Liver (tissue), 8 donors: ENCODE measurements at regions not wholly inside any gene's neighbourhood (a gene's known extent, or its start where the extent isn't known, plus 50 kb on each side); places are given as distances from the start of the nearest gene placed in this dataset.

Experiments used
- DNase-seq: peaks from one replicate; pipeline ENCODE4 v3.0.0-alpha.2; 2017; ENCODE audit warnings: low spot score
- H3K27ac ChIP-seq, 2 donors: one replicate each; pipeline ENCODE4 v1.7.0; 2013; ENCODE audit warnings: inconsistent platforms in 2 of 2, low read length in 2 of 2, control low read depth in 1 of 2, low read depth in 1 of 2, mild to moderate bottlenecking in 1 of 2
- H3K27me3 ChIP-seq, 4 donors: one replicate each; pipeline versions ENCODE4 v1.6.1 to v1.7.0; 2013; ENCODE audit warnings: low read length in 3 of 4, inconsistent platforms in 1 of 4, mild to moderate bottlenecking in 1 of 4, moderate library complexity in 1 of 4; ENCODE audit not compliant: control insufficient read depth in 4 of 4, insufficient read depth in 4 of 4
- H3K36me3 ChIP-seq, 4 donors: one replicate each; pipeline versions ENCODE4 v1.6.1 to v1.7.0; 2013; ENCODE audit warnings: low read length in 3 of 4, mild to moderate bottlenecking in 3 of 4, low read depth in 1 of 4, moderate library complexity in 1 of 4; ENCODE audit not compliant: control insufficient read depth in 4 of 4, insufficient read depth in 3 of 4
- H3K4me1 ChIP-seq, 4 donors: one replicate each; pipeline versions ENCODE4 v1.6.1 to v1.7.0; 2013; ENCODE audit warnings: low read length in 3 of 4, mild to moderate bottlenecking in 3 of 4, moderate library complexity in 1 of 4; ENCODE audit not compliant: control insufficient read depth in 4 of 4, insufficient read depth in 4 of 4
- H3K4me3 ChIP-seq, 3 donors: one replicate each; pipeline versions ENCODE4 v1.6.1 to v1.7.0; 2013; ENCODE audit warnings: low read length in 3 of 3, control low read depth in 1 of 3, low read depth in 1 of 3, mild to moderate bottlenecking in 1 of 3
- H3K9ac ChIP-seq, 2 donors: one replicate each; pipeline ENCODE4 v1.7.0; 2013; ENCODE audit warnings: low read length in 2 of 2, mild to moderate bottlenecking in 2 of 2, moderate library complexity in 2 of 2, control low read depth in 1 of 2, low read depth in 1 of 2
- H3K9me3 ChIP-seq, 4 donors: one replicate each; pipeline versions ENCODE4 v1.6.1 to v1.7.0; 2013; ENCODE audit warnings: low read length in 3 of 4; ENCODE audit not compliant: control insufficient read depth in 4 of 4
- CTCF ChIP-seq: fragments of 150-350 bp; IDR thresholded peaks from 2 replicates; pipeline ENCODE4 v1.5.1; 2017; ENCODE audit warnings: improper control_type of control experiment, low read depth, low read length; ENCODE audit not compliant: missing input control
- EGR1 ChIP-seq, 2 donors: IDR thresholded peaks; 2 replicates each; pipeline ENCODE4 v1.6.1; 2016 to 2018; ENCODE audit warnings: antibody characterized with exemption in 2 of 2, low read depth in 2 of 2
- FOXA1 ChIP-seq: IDR thresholded peaks from 2 replicates; pipeline ENCODE4 v1.6.1; 2016; ENCODE audit warnings: antibody characterized with exemption
- FOXA2 ChIP-seq: IDR thresholded peaks from 2 replicates; pipeline ENCODE4 v1.6.1; 2016; ENCODE audit warnings: antibody characterized with exemption
- GABPA ChIP-seq, 2 donors: IDR thresholded peaks in 1 of 2; conservative IDR thresholded peaks in 1 of 2; 2 replicates each; pipeline ENCODE4 v1.6.1; 2016; ENCODE audit warnings: antibody characterized with exemption in 2 of 2, mild to moderate bottlenecking in 1 of 2, moderate library complexity in 1 of 2
- HNF4A ChIP-seq, 2 donors: conservative IDR thresholded peaks; 2 replicates each; pipeline ENCODE4 v1.6.1; 2016; ENCODE audit warnings: antibody characterized with exemption in 2 of 2, mild to moderate bottlenecking in 2 of 2
- HNF4G ChIP-seq: IDR thresholded peaks from 2 replicates; pipeline ENCODE4 v1.6.1; 2016; ENCODE audit warnings: antibody characterized with exemption
- JUND ChIP-seq, 2 donors: IDR thresholded peaks; 2 replicates each; pipeline ENCODE4 v1.6.1; 2016; ENCODE audit warnings: antibody characterized with exemption in 2 of 2
- NR2F2 ChIP-seq: IDR thresholded peaks from 2 replicates; pipeline ENCODE4 v1.6.1; 2016; ENCODE audit warnings: antibody characterized with exemption
- RAD21 ChIP-seq, 2 donors: IDR thresholded peaks; 2 replicates each; pipeline ENCODE4 v1.6.1; 2016; ENCODE audit warnings: antibody characterized with exemption in 2 of 2, mild to moderate bottlenecking in 2 of 2
- RXRA ChIP-seq, 2 donors: IDR thresholded peaks; 2 replicates each; pipeline ENCODE4 v1.6.1; 2017 to 2018; ENCODE audit warnings: antibody characterized with exemption in 2 of 2, mild to moderate bottlenecking in 1 of 2
- SP1 ChIP-seq: IDR thresholded peaks from 2 replicates; pipeline ENCODE4 v1.6.1; 2018; ENCODE audit warnings: antibody characterized with exemption, mild to moderate bottlenecking
- TAF1 ChIP-seq: conservative IDR thresholded peaks from 2 replicates; pipeline ENCODE4 v1.6.1; 2016; ENCODE audit warnings: antibody characterized with exemption, mild to moderate bottlenecking
- YY1 ChIP-seq: IDR thresholded peaks from 2 replicates; pipeline ENCODE4 v1.6.1; 2016; ENCODE audit warnings: antibody characterized with exemption, mild to moderate bottlenecking
- WGBS: extraction: QIAGEN DNeasy Blood & Tissue Kit; methylation state at CpG from one replicate; pipeline ENCODE4 v1.1.7; 2013; 5-methylcytosine and 5-hydroxymethylcytosine counted together
- TF ChIP-seq, protein P1 (sequence below): IDR thresholded peaks from 2 replicates; pipeline ENCODE4 v1.6.1; 2016; ENCODE audit warnings: antibody characterized with exemption
- TF ChIP-seq, protein P2 (sequence below): IDR thresholded peaks from 2 replicates; pipeline ENCODE4 v1.6.1; 2016; ENCODE audit warnings: antibody characterized with exemption
- TF ChIP-seq, protein P3 (sequence below): IDR thresholded peaks from 2 replicates; pipeline ENCODE4 v1.6.1; 2016; ENCODE audit warnings: antibody characterized with exemption
- donor health status: healthy.
- donor health status: healthy.
- donor health status: healthy.
- donor health status: healthy.
- donor health status: healthy.

DNA sequence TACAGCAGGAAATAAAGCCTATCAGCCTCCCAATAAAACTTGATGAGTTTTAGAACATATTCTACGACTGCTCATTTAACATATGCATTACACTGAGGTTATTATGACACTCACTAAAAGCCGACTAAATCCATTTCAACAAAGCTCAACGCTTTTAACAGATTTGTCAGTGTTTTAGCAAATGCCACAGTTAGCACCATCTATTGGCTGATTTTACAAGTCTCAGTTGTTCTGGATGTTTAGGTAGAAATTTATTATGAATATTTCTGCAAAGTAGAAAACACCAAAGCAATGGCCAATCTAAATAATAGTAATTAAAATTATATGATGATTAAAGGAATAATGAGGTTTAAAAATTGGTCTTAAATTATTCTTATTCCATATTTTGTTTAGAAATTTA is 993.2 kb upstream of the PCDH7 start:
- no peak overlapping the region for H3K4me3 ChIP-seq
- H3K27me3 ChIP-seq, result peaks cover 0 to 7% (median 0%) of the 10 kb centered on the region in 4 donors
- TF ChIP-seq, protein P1, sequence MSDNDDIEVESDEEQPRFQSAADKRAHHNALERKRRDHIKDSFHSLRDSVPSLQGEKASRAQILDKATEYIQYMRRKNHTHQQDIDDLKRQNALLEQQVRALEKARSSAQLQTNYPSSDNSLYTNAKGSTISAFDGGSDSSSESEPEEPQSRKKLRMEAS, result no peak
- no peak for TF ChIP-seq FOXA2
- TF ChIP-seq YY1, result no peak
- no peak for TF ChIP-seq HNF4G
- TF ChIP-seq, protein P2, sequence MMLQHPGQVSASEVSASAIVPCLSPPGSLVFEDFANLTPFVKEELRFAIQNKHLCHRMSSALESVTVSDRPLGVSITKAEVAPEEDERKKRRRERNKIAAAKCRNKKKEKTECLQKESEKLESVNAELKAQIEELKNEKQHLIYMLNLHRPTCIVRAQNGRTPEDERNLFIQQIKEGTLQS, result no peak
- no peak for TF ChIP-seq CTCF
- no peak for TF ChIP-seq EGR1 (IDR thresholded peaks at IDR 0.05; ENCODE audit: low read depth in 2 of 2)
- TF ChIP-seq, protein P3, sequence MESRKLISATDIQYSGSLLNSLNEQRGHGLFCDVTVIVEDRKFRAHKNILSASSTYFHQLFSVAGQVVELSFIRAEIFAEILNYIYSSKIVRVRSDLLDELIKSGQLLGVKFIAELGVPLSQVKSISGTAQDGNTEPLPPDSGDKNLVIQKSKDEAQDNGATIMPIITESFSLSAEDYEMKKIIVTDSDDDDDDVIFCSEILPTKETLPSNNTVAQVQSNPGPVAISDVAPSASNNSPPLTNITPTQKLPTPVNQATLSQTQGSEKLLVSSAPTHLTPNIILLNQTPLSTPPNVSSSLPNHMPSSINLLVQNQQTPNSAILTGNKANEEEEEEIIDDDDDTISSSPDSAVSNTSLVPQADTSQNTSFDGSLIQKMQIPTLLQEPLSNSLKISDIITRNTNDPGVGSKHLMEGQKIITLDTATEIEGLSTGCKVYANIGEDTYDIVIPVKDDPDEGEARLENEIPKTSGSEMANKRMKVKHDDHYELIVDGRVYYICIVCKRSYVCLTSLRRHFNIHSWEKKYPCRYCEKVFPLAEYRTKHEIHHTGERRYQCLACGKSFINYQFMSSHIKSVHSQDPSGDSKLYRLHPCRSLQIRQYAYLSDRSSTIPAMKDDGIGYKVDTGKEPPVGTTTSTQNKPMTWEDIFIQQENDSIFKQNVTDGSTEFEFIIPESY, result no peak
- no peak for TF ChIP-seq RXRA (IDR thresholded peaks at IDR 0.05)
- no peak for TF ChIP-seq HNF4A (conservative IDR thresholded peaks at IDR 0.05)
- TF ChIP-seq FOXA1, result no peak
- no peak for TF ChIP-seq NR2F2
- TF ChIP-seq JUND (IDR thresholded peaks at IDR 0.05), result no peak
- TF ChIP-seq TAF1, result no peak
- TF ChIP-seq SP1, result no peak
- H3K9ac ChIP-seq, result no peak overlapping the region
- H3K9me3 ChIP-seq, result no peaks in the 10 kb centered on the region
- DNase-seq, result no peak
- H3K4me1 ChIP-seq, result no peaks in the 10 kb centered on the region
- no peak overlapping the region for H3K27ac ChIP-seq
- no peaks in the 10 kb centered on the region for H3K36me3 ChIP-seq
- 64% methylated on average over 3 of the region's 3 CpGs for WGBS

DNA sequence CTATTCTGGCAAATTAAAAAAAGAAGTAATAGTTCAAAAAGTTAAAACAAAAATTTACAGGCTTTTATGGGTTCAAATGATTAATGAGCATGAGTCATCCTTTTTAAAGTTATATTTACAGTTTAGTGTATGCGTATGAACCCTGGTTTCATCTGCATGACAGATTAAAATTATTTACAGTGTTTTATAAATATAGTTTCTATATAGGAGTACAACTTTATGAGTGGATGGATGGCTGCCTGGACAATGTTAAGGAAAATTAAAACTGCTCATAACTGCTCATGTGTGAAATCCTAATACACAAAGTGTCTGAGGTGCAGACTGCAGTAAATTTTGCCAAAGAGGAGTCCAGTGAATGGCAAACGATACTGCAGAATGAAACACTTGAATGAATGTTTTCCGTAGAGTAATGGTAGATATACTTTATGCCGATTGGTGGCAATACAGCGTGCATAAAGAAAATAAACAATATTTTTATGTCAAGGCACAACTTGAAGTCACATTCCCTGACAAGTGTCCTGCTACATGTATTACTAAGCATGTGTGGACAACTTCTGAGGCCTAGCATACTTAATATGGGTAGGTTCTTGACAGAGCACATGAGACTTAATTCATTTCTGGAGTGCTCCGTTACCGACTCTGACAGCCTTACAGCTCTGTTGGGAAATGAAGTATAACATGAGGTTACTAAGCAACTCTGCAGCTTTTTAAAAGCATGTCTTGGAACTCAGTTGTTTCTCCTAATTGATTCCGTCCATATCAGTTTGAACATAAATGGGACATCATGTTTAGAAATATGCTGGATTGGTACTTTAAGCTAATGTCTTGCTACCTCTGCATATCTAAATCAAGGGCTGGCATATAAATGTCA is 985.6 kb upstream of the PCDH7 start:
- Histone ChIP-seq H3K9ac (no peak overlapping the region), H3K36me3 (no peaks in the 10 kb centered on the region), H3K4me3 (no peak overlapping the region), H3K4me1 (no peaks in the 10 kb centered on the region), H3K27me3 (no peaks in the 10 kb centered on the region), H3K9me3 (no peaks in the 10 kb centered on the region), H3K27ac (no peak overlapping the region)
- no peak for DNase-seq
- TF ChIP-seq, protein P2, result no peak
- TF ChIP-seq RXRA (IDR thresholded peaks at IDR 0.05), result no peak
- no peak for TF ChIP-seq JUND (IDR thresholded peaks at IDR 0.05)
- TF ChIP-seq HNF4A (conservative IDR thresholded peaks at IDR 0.05), result no peak
- no peak for TF ChIP-seq CTCF
- no peak for TF ChIP-seq GABPA (IDR thresholded peaks at IDR 0.05 in 1 of 2, conservative IDR thresholded peaks at IDR 0.05 in 1 of 2)
- no peak for TF ChIP-seq TAF1
- no peak for TF ChIP-seq FOXA2
- TF ChIP-seq HNF4G, result no peak
- TF ChIP-seq, protein P1, result no peak
- TF ChIP-seq RAD21 (IDR thresholded peaks at IDR 0.05), result no peak
- 75% methylated on average over 8 of the region's 8 CpGs for WGBS
